C4-2B (cell line): ENCODE measurements at regions not wholly inside any gene's neighbourhood (a gene's known extent, or its start where the extent isn't known, plus 50 kb on each side); places are given as distances from the start of the nearest gene placed in this dataset.

ENCODE experiments used
- H3K27ac ChIP-seq: fragments of 450-650 bp; 2 replicates; pipeline ENCODE4 v1.5.1; 2017
- CTCF ChIP-seq: fragments of 450-650 bp; conservative IDR thresholded peaks from 2 replicates; pipeline ENCODE4 v1.5.1; 2017; ENCODE audit warnings: mild to moderate bottlenecking
- ZFX ChIP-seq: fragments of 450-650 bp; IDR thresholded peaks from 2 replicates; pipeline ENCODE4 v1.6.1; 2017

- H3K27ac ChIP-seq: no peak overlapping the region
- TF ChIP-seq CTCF: no peak
- no peak for TF ChIP-seq ZFX
Observed at GRCh38 chr10:8269976-8270375, 215.5 kb downstream of the GATA3 start.

- peak overlapping the region; percentile 75; the same call in 1 of the 2 replicates for H3K27ac ChIP-seq
- TF ChIP-seq CTCF (no peak), ZFX (no peak)
Observed at GRCh38 chr10:8272794-8273425, 218.4 kb downstream of the GATA3 start.

- TF ChIP-seq ZFX (no peak), CTCF (no peak)
Observed at GRCh38 chr10:8273749-8274148, 219.3 kb downstream of the GATA3 start.

GRCh38 chr10:8275911-8276310, 221.4 kb downstream of the GATA3 start:
- no peak for TF ChIP-seq CTCF
- TF ChIP-seq ZFX: no peak
- no peak overlapping the region for H3K27ac ChIP-seq

More at GRCh38 chr10:8273749-8274148, 219.3 kb downstream of the GATA3 start:
- no peak overlapping the region; the same call in 1 of the 2 replicates for H3K27ac ChIP-seq

GRCh38 chr10:8278099-8278498, 223.6 kb downstream of the GATA3 start:
- no peak overlapping the region for H3K27ac ChIP-seq
- TF ChIP-seq ZFX (no peak), CTCF (no peak)

GRCh38 chr10:8279598-8279997, 225.1 kb downstream of the GATA3 start:
- no peak for TF ChIP-seq ZFX
- H3K27ac ChIP-seq: no peak overlapping the region

- no peak overlapping the region for H3K27ac ChIP-seq
- no peak for TF ChIP-seq ZFX
- no peak for TF ChIP-seq CTCF
Observed at GRCh38 chr10:8280946-8281345, 226.5 kb downstream of the GATA3 start.

GRCh38 chr10:8282340-8282739, 227.9 kb downstream of the GATA3 start:
- TF ChIP-seq ZFX (no peak), CTCF (no peak)
- H3K27ac ChIP-seq: no peak overlapping the region
